Right atrium auricular region (tissue), 2 donors: ENCODE measurements at regions not wholly inside any gene's neighbourhood (a gene's known extent, or its start where the extent isn't known, plus 50 kb on each side); places are given as distances from the start of the nearest gene placed in this dataset.

Experiments
- DNase-seq: peaks from one replicate; pipeline ENCODE4 v3.0.0-alpha.2; 2019; ENCODE audit warnings: low spot score
- H3K27ac ChIP-seq, 2 donors: fragments of 200-600 bp; sonication (generic); 1 replicate in 1 of 2; 2 replicates in 1 of 2; pipeline ENCODE4 v1.5.1; 2016 to 2019
- H3K27me3 ChIP-seq, 2 donors: fragments of 200-600 bp; sonication (generic); one replicate each; pipeline versions ENCODE4 v1.5.1 to v1.6.0; 2017 to 2019
- H3K36me3 ChIP-seq: fragments of 200-600 bp; sonication (generic); one replicate; pipeline ENCODE4 v1.5.1; 2016
- H3K4me1 ChIP-seq, 2 donors: fragments of 200-600 bp; sonication (generic); one replicate each; pipeline versions ENCODE4 v1.5.1 to v1.6.0; 2017 to 2019
- H3K4me3 ChIP-seq, 2 donors: fragments of 200-600 bp; sonication (generic); 1 replicate in 1 of 2; 2 replicates in 1 of 2; pipeline ENCODE4 v1.5.1; 2017 to 2019; ENCODE audit warnings: mild to moderate bottlenecking in 1 of 2, moderate library complexity in 1 of 2
- H3K9me3 ChIP-seq, 2 donors: fragments of 200-600 bp; sonication (generic); one replicate each; pipeline ENCODE4 v1.5.1; 2019
- TF ChIP-seq, protein P1 (sequence below), 2 donors: fragments of 200-600 bp; sonication (generic); IDR thresholded peaks; one replicate each; pipeline ENCODE4 v1.5.1; 2019; ENCODE audit warnings: antibody characterized with exemption in 2 of 2

DNA sequence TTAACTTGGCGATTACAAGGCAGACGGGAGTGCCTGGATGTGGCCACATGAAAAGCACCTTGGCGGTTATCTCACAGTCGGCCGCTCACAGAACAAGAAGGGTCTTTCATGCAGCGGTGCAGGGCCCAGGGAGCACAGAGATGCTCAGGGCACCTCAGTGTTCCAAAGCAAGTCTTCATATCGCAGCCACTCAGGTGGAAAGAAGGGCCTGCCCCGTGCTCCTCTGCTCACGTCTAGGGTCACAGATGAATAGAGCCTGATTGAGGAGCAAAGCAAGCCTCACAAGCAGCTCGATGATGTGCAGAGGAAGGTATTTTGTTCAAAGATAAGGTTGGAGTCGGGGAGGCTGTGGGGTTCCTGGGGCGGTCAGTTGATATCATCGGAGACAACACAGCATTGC, 297.8 kb downstream of the WDR11 start:
- DNase-seq: no peak
- H3K27me3 ChIP-seq: no peaks in the 10 kb centered on the region
- TF ChIP-seq, protein P1, sequence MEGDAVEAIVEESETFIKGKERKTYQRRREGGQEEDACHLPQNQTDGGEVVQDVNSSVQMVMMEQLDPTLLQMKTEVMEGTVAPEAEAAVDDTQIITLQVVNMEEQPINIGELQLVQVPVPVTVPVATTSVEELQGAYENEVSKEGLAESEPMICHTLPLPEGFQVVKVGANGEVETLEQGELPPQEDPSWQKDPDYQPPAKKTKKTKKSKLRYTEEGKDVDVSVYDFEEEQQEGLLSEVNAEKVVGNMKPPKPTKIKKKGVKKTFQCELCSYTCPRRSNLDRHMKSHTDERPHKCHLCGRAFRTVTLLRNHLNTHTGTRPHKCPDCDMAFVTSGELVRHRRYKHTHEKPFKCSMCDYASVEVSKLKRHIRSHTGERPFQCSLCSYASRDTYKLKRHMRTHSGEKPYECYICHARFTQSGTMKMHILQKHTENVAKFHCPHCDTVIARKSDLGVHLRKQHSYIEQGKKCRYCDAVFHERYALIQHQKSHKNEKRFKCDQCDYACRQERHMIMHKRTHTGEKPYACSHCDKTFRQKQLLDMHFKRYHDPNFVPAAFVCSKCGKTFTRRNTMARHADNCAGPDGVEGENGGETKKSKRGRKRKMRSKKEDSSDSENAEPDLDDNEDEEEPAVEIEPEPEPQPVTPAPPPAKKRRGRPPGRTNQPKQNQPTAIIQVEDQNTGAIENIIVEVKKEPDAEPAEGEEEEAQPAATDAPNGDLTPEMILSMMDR (IDR thresholded peaks at IDR 0.05): no peak
- H3K27ac ChIP-seq: no peak overlapping the region
- peaks cover 0 to 28% of the 10 kb centered on the region in 2 donors for H3K9me3 ChIP-seq
- H3K36me3 ChIP-seq: no peaks in the 10 kb centered on the region
- H3K4me1 ChIP-seq: no peaks in the 10 kb centered on the region
- no peak overlapping the region for H3K4me3 ChIP-seq

DNA sequence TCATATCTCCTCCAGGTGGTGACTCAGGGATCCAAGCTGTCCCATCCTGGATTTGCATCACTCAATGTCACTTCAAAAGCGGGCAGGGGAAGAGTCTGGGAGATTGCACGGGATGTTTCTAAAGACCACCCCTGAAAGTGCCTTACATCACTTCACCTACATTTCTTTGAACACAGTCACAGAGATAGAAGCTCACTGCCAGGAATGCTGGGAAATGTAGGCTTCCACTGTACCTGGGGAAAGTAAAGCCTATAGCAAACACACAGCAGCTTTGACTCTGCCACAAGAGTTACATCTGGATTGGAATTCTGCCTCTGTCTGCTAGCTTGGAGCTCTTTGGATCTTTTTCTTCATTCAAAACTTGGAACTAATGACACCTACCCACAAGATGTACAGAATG, 300.9 kb downstream of the WDR11 start:
- no peaks in the 10 kb centered on the region for H3K4me1 ChIP-seq
- peaks cover 0 to 4% of the 10 kb centered on the region in 2 donors for H3K9me3 ChIP-seq
- H3K27me3 ChIP-seq: no peaks in the 10 kb centered on the region
- H3K4me3 ChIP-seq: no peak overlapping the region
- TF ChIP-seq, protein P1 (IDR thresholded peaks at IDR 0.05): no peak
- no peak for DNase-seq
- no peaks in the 10 kb centered on the region for H3K36me3 ChIP-seq
- no peak overlapping the region for H3K27ac ChIP-seq

DNA sequence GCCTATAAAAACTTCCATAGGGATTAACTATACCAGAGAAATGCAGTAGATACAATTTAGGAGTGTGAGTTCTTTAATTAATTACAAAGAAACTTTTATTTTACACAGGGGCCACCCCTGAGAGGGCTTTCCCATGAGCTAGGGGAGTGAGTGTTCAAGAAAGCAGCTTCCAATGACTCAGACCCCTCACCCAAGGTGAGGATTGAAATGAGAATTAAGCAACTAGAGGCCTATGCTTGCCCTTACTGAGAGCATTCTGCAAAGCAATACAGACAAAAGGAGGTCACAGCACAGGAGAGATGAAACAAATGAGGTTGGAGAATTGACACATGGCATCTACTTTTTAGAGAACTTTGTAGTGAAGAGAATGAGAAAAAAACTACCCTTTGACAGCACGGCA, 301.8 kb downstream of the WDR11 start:
- Histone ChIP-seq H3K9me3 (peaks cover 0 to 9% of the 10 kb centered on the region in 2 donors), H3K4me3 (no peak overlapping the region), H3K27ac (no peak overlapping the region), H3K36me3 (no peaks in the 10 kb centered on the region), H3K4me1 (no peaks in the 10 kb centered on the region), H3K27me3 (no peaks in the 10 kb centered on the region)
- DNase-seq: no peak
- TF ChIP-seq, protein P1 (IDR thresholded peaks at IDR 0.05): no peak

DNA sequence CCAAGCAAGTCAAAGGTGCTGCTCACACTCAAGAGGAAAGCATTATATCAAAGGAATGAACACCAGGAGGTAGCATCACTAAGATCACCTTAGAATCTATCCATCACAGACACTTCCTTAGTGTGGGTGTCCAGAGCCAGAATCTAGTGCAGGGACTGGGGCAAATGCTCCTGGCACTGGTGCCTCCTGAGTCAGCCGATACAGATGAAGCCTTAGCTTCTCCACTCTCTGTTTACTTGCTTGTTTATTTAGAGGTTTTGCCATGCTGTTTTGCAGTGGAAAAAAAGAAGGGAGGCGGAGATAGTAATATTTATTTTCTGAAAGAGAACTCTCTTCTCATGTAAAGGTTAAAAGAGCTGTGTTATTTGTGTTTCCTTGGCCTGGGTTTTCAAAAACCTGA, 303.1 kb downstream of the WDR11 start:
- H3K27me3 ChIP-seq: no peaks in the 10 kb centered on the region
- no peaks in the 10 kb centered on the region for H3K4me1 ChIP-seq
- H3K9me3 ChIP-seq: peaks cover 0 to 9% of the 10 kb centered on the region in 2 donors
- H3K27ac ChIP-seq: no peak overlapping the region
- TF ChIP-seq, protein P1 (IDR thresholded peaks at IDR 0.05): no peak
- no peak overlapping the region for H3K4me3 ChIP-seq
- H3K36me3 ChIP-seq: no peaks in the 10 kb centered on the region
- no peak for DNase-seq

DNA sequence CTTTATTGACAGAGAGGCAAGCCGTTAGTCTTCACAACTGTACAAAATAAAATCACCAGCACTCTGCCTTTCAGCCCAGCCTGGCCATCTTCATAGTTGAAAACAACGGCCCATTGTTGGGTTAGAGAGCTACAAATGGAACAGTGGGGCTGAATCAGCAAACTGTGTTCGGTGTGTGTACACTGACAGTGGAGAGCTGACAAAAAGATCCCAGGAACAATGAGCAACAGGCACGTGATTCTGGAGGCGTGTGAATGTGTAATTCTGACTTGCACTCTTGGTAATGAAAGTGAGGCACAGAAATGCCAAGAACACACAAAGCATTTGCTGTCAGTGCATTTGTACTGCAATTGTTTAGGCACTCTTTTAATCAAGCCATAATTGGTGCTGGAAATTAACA, 303.7 kb downstream of the WDR11 start:
- Histone ChIP-seq H3K4me3 (no peak overlapping the region), H3K27me3 (no peaks in the 10 kb centered on the region), H3K36me3 (no peaks in the 10 kb centered on the region), H3K9me3 (peaks cover 0 to 9% of the 10 kb centered on the region in 2 donors), H3K4me1 (no peaks in the 10 kb centered on the region), H3K27ac (no peak overlapping the region)
- no peak for DNase-seq
- TF ChIP-seq, protein P1 (IDR thresholded peaks at IDR 0.05): no peak

DNA sequence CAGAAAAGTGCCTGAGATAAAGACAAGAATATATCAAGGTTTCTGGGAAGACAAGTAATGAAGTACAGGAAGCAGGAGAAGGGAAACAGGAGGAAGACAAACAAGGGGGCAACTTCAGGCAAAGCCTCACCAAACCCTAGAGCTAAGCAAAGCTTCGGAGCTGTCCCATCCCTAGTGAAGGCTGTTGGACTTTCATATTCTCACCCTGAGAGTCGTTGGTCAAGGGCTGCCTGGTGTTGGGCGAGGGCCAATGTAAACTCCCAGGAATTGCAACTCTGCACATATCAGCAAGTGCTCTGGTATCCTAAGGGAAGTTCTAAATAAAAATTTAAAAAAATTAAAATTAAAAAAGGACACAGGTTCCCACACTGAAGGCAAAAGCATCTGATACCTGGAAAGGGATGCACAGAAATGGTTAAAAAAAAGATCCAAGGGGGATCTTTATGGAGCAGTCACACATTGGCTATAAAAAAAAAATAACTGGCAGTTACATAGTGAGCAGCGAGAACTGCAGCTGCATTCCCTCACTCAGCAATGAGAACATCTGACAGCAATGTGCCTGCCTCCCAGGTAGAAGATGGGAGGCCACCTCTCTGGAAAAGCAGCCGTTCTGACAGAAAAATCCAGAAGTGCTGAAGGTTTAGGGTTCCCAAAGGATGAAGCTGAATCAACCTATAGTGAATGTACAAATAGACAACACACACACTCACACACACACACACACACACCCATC, 304.7 kb downstream of the WDR11 start:
- no peaks in the 10 kb centered on the region for H3K27me3 ChIP-seq
- no peaks in the 10 kb centered on the region for H3K4me1 ChIP-seq
- H3K9me3 ChIP-seq: peaks cover 0 to 9% of the 10 kb centered on the region in 2 donors
- H3K4me3 ChIP-seq: no peak overlapping the region
- no peaks in the 10 kb centered on the region for H3K36me3 ChIP-seq
- DNase-seq: no peak
- no peak overlapping the region for H3K27ac ChIP-seq
- TF ChIP-seq, protein P1 (IDR thresholded peaks at IDR 0.05): no peak
